Lower leg skin (tissue), 3 donors: ENCODE measurements at regions not wholly inside any gene's neighbourhood (a gene's known extent, or its start where the extent isn't known, plus 50 kb on each side); places are given as distances from the start of the nearest gene placed in this dataset.

ENCODE experiments used
- CTCF ChIP-seq, 3 donors: fragments of 450-650 bp; IDR thresholded peaks; one replicate each; pipeline ENCODE4 v1.5.1; 2016; ENCODE audit warnings: antibody characterized with exemption in 3 of 3, mild to moderate bottlenecking in 3 of 3, moderate library complexity in 2 of 3
- POLR2A ChIP-seq, 2 donors: fragments of 450-650 bp; IDR thresholded peaks; one replicate each; pipeline ENCODE4 v1.6.1; 2016 to 2017; ENCODE audit warnings: antibody characterized with exemption in 2 of 2, mild to moderate bottlenecking in 1 of 2, moderate library complexity in 1 of 2

GRCh38 chr5:104213216-104213615 is 650.6 kb upstream of the NUDT12 start:
- no peak for TF ChIP-seq CTCF (IDR thresholded peaks at IDR 0.05)
- TF ChIP-seq POLR2A (IDR thresholded peaks at IDR 0.05) = no peak
